GM18909 (cell line): ENCODE measurements at regions not wholly inside any gene's neighbourhood (a gene's known extent, or its start where the extent isn't known, plus 50 kb on each side); places are given as distances from the start of the nearest gene placed in this dataset.

Source experiments
- ATAC-seq: cut with Tn5 transposase; IDR thresholded peaks from one replicate; pipeline ENCODE4 v1.9.1; 2021; ENCODE audit warnings: mild to moderate bottlenecking; ENCODE audit not compliant: unreplicated experiment, poor library complexity

DNA sequence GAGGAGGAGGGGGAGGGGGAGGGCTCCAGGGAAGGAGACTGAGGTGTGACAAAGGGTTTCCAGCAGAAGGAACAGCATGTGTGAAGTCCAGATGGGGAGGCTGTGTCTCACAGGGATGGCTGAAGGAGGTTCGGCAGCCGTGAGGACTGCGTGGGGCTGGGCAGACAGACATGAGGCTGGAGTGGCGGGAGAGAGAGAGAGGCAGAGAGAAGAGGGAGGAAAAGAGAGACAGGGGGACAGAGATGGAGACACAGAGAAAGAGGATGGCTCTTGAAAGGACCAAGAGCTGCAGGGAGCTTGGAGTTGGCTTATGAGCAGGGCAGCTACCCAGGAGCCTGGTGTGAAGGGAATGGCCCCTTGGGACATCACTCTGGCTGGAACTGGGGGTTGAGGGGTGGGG, 138.9 kb upstream of the ASB18 start:
- no peak for ATAC-seq

DNA sequence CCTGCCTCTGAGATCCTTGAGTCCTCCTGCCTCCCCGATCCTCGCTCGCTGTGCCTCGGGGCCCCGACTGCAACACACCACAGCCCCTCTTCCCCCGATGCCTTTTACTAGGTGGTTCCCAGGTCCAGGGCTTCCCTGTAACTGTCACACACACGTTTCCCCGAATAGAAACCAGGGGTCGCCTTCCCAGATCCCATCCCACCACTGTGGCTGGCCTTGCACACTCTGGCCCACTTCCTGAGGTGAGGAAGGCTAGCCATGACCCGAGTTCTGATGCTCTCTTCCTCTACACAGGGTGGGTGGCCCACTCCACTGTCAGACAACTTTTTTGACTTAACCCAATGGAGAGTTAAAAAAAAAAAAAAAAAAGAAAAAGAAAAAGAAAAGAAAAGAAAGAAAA, 139.6 kb upstream of the ASB18 start:
- no peak for ATAC-seq

GRCh38 chr2:236404346-236404745, 140.1 kb upstream of the ASB18 start:
- no peak for ATAC-seq

- ATAC-seq, result no peak
Measured at GRCh38 chr2:236405357-236405756, 141.2 kb upstream of the ASB18 start.

DNA sequence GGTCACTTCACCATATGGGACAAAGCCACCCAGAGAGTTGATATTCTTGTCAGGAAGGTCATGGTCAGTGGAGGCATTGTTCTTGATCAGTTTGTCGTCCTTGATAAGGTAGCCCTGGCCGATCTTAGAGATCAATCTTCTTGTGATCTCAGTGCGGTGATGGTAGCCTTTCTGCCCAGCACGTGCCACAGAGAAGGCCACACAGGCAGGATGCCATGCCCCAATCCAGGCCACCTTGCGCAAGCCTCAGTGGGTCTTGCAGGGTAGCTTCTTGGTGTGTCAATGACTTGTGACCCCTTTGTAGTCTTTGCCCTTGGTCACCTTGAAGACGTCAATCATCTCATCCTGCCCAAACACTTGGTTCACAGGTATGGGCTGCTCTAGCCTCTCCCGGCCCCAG, 143.9 kb upstream of the ASB18 start:
- ATAC-seq, result no peak

DNA sequence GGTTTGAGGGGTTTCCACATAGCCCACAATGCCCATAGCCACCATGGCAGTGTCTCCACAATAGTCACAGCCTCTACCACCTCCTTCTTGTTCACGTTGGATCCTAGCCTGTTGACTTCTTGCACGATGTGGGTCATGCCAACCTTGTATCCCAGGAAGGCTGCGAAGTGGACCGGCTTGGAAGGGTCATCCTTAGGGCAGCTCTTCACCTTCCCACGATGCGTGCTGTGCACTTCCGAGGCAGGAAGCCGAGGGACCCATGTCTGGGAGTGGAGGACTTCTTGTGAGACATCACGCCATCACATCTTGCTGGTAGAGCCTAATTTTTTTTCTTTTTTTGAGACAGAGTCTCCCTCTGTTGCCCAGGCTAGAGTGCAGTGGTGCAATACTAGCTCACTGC, 144.6 kb upstream of the ASB18 start:
- no peak for ATAC-seq

DNA sequence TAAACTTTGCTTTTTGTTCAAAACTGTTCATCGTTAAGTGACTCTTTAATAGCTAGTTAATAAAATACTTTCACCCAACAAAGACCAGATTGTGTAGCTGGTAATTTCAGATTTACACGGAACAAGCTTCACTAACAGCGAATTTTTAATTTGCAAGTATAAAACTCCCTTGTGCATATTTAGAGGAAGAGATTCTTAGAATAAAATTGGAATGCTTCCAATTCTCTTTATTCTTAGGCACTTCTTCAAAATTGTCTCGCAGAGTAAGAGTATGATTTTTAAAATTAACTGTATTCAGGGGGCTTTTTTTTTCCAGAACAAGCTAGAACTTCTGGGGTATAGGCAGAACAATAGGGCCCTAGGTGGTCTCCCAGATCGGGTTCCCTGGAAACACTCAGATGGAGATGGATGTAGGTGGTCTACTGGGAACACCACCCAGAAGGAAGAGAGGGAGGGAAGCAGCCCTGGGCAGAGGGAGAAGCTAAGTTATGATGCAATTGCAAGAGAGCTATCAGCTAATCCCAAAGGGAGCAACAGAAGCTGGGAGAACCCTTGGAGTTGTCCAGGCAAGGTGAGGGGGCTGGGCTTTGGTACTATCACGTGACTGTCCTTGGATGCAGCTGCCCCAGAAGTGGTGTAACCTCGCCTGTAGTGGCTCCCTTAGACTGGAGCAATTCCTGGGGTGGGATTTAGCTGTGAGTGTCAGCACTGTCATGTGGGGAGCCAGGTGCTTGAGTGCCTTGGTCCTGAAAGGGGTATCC, 151.7 kb upstream of the ASB18 start:
- no peak for ATAC-seq

DNA sequence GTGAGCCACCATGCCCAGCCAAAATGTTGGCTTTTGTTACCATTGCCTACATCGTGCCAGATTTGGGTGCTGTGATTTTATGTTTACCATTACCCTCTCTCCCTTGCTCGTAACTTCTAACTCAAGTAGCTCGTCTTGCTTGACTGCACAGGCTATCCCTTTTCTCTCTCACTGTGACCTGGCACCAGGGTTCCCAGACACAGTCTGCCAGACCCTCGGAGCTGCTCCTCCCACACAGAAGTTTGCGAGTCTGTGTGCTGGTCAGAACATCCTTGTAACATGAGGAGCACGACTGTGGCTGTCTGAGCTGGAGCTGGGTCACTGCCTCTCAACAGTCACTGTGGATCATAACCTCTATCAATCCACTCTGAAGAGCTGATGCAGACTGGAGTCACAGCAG, 152.5 kb upstream of the ACKR3 start:
- ATAC-seq, result no peak

DNA sequence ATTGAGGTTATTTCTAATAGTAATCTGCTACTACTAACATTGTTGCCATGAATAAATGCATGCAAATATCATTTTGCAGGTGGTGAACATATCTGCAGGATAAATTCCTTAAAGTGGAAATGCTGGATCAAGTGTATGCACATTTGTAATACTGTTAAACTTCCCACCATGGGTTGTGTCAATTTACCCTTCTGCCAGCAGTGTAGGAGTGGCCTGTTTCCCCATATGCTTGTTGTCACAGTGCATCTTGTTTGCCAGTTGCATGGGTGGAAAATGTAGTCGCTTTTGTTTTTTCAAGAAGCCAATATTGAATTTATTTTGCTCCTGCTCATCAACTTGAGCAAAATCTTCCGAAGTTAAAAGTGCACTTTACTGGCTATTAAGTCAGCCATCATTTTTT, 139.0 kb upstream of the ACKR3 start:
- ATAC-seq, result no peak

DNA sequence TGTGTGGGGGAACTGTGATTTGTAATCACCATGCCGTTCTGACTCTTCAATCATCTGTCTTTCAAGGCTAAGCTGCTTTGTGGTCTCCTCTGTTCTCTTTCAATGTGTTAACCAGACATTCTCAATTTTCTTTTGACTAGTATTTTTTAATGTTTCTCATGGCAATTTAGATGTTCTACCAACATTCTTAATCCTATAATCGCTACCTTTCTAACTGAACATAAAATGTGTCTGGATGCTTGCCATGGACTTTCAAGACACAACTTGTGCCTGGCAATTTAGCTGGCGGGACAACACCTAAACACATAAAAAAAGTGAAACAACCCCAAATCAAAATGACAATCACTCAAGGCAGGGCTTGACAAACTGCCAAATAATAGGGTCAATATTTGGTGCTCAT, 135.0 kb upstream of the ACKR3 start:
- no peak for ATAC-seq

GRCh38 chr2:236440110-236440881, 129.3 kb upstream of the ACKR3 start:
- no peak for ATAC-seq

DNA sequence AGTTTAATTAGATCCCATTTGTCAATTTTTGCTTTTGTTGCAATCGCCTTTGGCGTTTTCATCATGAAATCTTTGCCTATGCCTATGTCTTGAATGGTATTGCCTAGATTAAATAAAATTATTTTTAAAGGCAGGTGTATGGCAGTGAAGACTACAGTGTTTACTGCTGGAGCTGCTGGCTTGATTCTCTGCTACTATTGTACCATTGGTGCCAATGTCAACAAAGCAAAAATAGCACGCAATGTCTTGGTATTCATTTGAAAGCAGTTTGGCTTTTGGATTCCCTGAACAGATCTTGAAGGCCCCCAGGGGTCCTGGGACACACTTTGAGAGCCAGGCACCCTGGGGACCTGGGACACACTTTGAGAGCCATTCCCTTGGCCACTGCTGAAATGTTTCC, 125.4 kb upstream of the ACKR3 start:
- ATAC-seq, result no peak

DNA sequence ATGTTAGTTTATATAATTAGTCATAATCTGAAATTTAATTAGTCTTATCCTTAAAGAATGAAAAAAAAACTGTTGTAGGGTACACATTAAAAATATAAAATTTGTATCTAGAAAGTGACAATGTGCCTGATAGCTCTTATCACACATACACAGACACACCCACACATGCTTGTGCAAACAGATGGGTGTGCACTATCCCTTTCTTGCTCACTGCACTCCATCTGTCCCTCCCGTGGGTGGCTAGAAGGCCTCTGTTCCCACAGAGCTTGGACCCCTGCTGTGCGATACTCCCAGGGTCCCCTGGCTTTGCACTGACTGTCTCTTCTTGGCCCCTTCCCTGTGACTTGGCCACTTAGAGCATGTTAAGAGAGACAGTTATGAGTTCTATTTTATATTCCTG, 123.9 kb upstream of the ACKR3 start:
- no peak for ATAC-seq

- ATAC-seq, result no peak
Measured at GRCh38 chr2:236446521-236446920, 123.1 kb upstream of the ACKR3 start.

- ATAC-seq, result no peak
Measured at GRCh38 chr2:236449167-236449761, 120.4 kb upstream of the ACKR3 start.

- ATAC-seq, result no peak
Measured at GRCh38 chr2:236452238-236452637, 117.4 kb upstream of the ACKR3 start.

GRCh38 chr2:236454076-236454475, 115.5 kb upstream of the ACKR3 start:
- ATAC-seq, result no peak

GRCh38 chr2:236459393-236459792, 110.2 kb upstream of the ACKR3 start:
- no peak for ATAC-seq

GRCh38 chr2:236464140-236464539, 105.5 kb upstream of the ACKR3 start:
- no peak for ATAC-seq

DNA sequence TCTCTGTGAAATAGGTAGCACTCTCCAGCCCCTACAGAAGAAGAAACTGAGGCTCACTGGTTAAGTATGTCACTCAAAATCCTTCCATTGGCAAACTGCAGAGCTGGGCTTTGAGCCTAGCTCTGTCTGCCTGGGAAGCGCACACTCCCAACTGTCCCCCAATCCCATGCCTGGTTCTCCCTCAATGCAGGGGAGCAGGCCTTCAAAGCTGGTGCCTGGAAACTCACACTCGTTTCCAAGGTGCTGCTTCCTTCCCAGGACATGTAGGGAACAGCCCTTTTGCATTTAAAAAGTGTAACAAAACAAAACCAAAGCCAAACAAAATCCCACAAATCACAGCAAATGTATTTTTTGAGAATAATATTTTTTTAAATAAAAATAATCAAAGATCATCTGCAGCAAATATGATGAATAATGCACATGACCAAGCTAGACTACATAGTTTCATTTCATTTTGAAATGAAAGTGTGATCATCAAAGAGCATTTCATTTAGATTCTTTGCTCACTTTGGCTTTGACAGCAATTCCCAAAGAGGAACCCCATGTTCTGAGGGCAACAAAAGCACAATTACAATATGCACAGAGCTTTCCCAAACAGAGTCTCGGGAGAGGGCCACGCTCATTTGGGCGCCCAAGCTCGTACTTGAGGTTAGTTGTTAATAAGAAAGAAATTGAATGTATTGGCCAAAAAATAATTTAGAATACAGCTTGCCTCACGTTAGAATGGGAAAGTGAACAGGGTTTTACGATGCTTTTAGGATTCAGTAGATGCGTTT, 96.7 kb upstream of the ACKR3 start:
- ATAC-seq, result no peak

DNA sequence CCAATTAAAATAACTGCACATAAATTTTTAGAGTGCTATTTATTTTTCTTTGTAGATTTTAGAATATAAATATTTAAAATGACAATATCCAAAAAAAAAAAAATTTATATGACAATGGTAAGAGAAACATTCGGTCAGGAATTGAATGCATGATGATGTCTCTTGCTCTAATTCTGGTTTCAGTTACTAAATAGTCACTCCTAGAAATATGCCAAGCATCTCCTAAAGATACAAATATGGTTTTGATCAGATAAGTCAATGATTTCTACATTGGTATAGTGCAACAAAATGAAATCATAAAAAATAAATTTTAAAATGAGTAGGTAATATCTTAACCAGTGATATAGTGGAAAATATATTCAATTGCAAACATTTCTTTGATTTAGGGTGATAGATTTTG, 95.9 kb upstream of the ACKR3 start:
- ATAC-seq, result no peak
